Posterior vena cava (tissue), 2 donors: ENCODE measurements at regions not wholly inside any gene's neighbourhood (a gene's known extent, or its start where the extent isn't known, plus 50 kb on each side); places are given as distances from the start of the nearest gene placed in this dataset.

Source experiments
- DNase-seq: peaks from one replicate; pipeline ENCODE4 v3.0.0-alpha.2; 2020; ENCODE audit warnings: low spot score
- intact Hi-C, 2 donors: fragments of 100-400 bp; cut with DNase I; formaldehyde crosslinking; loops; one replicate each; pipeline versions ENCODE4 v1.14.1 to v1.14.2; 2022 to 2023
- donor health status: DM: yes; HTN: yes; CAD: no.
- donor health status: DM: yes; HTN: yes; CAD: no.

DNA sequence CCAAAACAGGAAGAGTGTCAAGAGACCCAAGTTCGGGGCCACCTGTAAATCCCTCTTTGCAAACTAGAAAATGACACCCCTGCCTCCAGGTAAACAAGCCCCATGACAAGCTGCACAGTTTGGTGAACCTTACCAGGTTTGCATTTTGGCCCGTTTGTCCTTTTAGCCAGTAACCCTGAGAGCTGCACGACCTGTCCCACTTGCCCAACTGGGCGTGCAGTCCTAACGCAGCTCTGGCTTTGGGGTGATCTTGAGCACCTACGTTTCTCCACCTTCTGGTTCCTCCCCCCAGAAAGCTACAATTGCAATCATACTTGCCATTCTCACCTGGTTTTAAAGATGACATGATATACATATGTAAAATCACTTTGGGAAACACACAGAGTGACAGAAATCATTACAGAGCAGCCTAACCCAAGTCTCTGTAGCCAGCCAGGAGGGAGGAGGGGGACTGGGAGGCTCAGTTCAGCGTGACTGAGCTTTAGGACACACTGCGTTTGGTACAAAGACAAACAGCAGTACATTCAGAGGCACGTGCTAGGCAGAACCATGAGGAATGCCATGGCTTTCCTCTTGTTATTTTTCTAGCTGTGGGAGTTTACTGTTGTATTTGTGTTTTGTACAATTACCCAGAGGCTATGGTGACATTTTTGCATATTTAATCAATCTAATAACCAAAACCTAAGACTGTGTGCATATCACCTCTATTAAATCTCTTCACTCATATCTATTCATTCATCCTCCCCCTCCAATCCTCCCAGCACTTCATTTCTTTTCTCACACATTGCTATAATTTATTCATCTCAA lies 304.0 kb downstream of the IRS1 start:
- intact Hi-C loops, result no loop called here
- no peak for DNase-seq

DNA sequence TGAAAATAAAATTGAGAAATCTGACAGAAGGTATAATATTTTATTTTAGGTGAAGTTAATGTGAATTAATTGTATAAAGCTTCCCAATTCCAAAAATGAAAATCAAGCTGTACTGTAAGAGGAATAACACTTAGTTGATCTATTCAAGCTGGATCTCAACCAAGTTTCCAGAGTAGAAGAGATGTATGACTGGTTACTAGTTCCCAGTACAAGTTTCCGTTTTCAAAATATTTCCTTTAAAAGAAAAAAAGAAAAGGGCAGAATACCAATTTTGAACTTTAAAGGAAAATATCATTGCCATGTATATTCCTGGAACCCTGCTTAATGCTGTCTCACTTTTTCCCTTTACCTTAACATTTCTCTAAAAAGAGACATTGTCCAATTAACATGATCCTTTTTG lies 308.5 kb downstream of the IRS1 start:
- intact Hi-C loops, result no loop called here
- no peak for DNase-seq

DNA sequence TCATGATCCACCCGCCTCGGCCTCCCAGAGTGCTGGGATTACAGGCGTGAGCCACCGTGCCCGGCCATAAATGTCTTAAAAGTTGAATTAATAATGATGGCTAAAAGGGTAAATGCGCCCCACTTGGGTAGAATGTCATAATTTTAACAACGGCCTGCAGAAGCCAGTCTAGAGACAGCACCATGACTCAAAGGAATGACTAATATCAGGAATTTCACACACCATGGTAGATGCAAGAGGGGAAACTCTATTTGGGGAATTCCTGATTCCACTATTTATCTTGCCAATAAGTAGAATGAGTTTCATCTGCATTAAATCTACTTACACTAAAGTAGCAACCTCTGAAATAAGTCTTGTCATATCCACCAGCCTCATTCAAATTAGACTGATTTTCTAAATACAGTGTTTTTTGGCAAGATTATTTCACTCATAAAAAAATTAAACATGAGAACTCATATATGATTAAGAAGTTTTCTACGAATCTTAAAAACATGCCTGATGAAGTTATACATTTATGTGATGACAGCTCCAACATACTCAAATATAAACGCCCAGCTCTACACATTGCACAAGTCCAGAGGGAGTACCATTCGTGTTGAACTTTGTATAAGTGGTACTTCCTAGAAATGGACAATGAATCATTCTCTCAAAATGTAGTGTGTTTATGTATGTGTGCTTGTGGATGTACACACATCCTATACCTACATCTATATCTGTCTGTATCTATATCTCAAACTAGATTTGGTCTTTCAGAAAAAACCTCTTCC lies 309.7 kb downstream of the IRS1 start:
- intact Hi-C loops, result no loop called here
- no peak for DNase-seq

DNA sequence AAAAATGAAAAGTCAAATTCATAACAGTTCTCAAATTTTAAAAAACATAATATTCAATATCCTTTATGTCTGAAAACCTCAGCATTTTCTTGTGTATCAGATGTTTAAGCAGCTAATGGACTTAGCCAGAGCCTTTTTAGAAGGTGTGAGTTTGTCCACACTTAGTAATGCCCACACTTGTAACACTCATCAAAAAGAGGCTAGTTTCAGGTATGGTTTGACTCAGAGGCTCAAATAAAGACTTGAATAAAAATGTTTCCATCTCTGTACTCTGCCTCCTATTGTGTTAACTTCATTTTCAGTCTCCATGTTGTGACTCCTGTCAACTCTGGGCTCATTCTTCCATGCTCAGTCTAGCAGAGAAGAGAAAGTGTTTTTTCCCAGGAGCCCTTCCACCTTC lies 311.6 kb downstream of the IRS1 start:
- no peak for DNase-seq
- intact Hi-C loops, result no loop called here

DNA sequence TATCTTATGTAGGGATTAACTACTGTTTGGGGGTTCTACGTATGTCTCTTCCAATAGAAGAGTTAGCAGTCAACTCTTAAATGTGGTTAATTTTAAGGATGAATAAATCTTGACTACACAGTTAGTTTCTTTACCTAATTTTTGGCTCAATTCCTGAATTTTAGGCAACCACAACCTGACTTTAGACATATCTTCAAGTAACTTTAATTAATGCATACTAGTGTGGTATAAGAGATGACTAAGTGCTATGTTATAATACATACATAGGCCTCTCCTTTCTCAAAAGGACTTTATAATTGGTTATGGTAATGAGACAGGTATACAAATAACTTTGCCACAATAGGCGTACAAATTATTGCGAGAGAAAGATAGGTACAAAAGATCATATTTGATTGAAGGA lies 312.0 kb downstream of the IRS1 start:
- intact Hi-C loops, result no loop called here
- DNase-seq, result no peak

DNA sequence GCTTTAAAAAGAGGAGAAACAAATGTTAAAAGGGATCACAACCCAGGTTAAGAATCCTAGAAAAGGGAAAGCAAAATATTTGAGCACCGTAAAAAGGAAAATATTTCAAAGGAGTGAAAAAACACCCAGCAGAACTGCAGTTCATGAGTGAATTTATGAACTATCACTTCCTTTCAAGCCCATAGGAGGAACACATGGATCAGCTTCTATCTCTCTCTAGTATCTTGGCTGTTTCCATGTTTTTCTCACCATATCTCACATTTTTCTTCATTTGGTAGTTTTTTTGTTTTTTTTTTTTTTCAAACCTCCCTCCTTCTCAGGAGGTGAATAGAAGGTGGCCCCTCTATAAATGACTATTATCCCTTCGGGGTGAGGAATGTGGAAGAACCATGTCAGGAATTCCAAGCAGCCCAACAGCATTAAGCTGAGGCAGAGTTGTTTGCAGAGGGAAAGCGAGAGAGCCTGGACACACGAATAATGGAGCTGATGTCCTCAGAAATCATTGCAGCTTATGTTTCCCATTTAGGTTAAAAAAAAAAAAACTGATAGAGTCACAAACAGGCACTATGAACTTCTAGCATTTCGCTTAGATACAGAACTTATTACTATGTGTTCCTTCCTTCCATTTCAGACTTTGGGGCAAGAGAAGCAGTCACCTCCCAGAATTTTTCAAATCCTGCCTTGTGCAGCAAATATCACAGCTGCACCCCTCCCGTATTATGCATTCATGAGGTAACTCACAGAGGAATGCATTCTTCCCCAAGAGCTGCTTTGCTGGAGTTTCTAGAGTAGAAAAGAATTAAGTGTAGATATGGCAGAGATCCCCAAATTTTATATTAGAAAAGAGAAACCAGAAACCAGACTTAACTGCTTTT lies 315.6 kb downstream of the IRS1 start:
- intact Hi-C loops, result no loop called here
- no peak for DNase-seq

DNA sequence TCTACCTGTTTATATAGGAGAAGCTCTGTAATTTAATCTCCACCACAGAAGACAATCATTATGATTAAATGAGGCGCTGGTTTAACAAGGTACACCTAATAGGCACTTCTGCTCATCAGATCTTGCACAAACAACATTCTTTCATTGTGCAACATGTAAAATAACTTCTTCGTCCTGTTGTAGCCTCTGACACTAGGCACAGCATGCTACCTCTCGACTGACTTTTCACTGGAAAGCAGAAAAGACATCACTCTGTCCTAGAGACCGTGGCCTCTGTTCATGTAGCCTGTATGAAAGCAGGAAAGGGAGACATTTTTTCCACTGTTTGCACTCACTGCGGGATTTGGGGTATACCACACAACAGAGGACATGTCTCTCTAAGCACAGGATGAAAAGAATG lies 316.5 kb downstream of the IRS1 start:
- intact Hi-C loops, result no loop called here
- no peak for DNase-seq

DNA sequence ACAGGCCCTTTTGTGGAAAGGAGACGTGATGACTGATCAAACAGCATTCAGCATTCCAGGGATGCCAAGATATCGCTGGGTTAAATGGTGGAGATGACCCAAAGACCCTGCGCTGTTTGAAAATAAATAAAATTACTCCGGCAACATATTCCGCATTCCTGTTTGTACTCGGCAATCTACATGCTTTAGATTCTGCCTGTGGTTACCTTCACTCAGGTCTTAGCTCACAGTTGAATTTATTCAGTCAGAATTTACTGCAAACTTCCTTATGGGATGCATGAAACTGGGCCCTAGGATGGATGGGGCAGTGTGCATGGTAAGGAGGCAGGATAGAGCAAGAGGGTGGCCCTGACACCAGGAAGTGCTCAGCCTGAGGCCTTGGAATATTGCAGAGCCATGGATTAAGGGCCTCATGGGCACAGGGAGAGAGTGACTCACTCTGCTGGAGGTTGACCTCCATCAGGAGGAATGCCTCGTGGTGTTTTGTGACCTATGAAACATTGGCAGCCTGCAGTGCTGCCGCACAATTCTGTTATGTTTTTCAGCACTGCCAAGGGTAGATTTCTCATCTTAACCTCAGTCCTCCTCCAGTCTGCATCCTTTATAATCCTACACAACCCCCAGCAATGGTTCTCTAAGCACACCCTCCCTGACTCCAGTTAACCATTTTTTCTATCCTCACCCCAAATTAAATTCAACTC lies 321.4 kb downstream of the IRS1 start:
- intact Hi-C loops, result no loop called here
- peak; percentile 80 for DNase-seq

DNA sequence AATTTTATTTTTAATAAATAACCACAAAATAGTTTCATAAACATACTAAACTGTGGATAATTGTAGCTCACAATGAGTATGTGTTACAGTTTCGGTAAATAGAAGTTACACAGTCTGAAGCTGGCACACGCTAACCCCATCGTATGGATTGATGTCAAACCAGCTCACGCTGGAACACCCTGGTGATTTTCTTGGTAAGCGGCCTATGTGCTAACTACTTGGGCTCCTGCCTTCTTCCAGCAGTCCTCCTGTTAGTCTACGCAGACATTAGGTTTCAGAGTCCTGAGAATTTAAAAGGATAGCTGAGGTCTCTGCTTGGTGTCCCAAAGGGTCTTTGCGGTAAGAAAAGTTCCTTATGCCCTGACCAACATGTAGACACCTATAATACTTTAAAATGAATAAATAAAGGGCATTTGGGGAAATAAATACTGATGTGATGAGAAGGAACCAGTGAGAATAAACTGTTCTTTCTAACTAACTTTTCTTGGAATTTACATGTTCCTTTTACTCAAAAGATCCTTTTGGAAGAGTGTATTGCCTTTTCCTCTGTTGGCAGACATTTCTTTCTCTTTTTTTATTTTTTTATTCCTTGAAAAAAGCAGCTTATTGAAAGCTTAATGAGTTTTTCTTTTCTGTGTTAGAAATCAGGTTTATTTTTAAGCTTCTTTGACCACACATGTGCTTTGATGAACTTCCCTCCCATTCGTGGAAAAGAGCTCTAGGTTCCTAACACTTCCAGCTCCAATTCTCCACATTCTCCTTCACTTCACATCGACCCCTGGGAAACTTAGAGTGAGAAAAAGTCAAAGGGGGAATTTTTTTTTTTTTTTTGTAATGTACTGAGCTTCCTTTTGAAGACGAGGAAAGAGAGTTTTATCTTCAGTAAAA lies 322.2 kb downstream of the IRS1 start:
- intact Hi-C loops, result no loop called here
- DNase-seq, result no peak

DNA sequence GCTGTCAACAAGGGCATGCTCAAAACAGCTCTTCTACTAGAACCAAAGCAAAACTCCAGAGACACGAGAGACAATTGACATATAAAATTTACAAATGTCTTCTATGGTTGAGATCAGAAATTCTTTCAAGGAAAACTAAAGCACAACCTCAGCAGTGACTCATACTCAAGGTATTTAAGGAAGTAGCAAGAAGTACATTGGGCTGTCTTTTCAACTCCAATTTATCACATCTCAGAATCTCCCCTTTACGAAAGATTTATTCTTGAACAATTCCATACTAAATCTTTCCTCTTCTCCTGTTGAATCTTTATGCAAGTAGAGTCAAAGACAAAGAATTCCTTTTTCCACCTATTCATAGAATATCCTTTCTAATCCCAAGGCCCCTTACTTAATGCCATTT lies 324.0 kb downstream of the IRS1 start:
- no peak for DNase-seq
- intact Hi-C loops, result no loop called here

DNA sequence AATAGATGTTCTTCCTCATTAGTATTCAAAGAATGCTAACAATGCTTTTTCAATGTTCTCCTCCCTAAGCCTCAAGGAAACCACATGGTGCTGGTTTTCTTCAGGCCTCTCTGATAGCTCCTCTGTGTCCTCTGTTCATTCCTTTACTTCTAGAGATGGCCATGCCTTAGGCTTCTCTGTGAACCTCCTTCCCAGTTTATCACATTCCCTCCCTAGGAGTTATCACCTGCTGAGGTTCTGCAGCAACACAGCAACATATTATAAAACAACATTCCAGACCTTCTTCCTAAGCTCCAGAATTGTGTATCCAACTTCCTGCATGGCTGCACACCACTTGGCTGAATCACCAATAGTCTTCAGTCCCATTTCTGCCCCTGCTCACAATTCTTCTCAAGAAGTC lies 325.5 kb downstream of the IRS1 start:
- DNase-seq, result no peak
- intact Hi-C loops, result no loop called here

DNA sequence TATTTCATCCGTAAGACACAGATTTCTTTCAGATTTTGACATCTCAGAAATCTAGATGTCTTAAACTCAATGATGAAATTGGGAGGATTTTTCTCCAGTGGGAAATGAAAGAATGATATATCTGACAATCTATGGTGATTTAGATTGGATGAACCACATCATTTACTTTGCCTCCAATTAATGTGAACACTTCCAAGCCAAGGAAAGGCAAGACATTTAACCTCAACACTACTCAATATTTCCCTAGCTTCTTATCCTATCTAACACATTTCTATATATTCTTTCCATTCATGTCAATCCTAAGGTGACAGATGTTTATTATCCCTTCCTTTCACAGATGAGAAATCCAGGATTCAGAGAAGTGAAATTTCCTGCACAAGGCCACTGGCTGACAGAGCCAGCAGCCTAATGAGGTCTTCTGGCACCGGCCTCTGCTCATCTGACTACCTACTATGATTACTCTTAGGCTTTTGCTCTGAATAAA lies 327.6 kb downstream of the IRS1 start:
- intact Hi-C loops, result no loop called here
- DNase-seq, result no peak

DNA sequence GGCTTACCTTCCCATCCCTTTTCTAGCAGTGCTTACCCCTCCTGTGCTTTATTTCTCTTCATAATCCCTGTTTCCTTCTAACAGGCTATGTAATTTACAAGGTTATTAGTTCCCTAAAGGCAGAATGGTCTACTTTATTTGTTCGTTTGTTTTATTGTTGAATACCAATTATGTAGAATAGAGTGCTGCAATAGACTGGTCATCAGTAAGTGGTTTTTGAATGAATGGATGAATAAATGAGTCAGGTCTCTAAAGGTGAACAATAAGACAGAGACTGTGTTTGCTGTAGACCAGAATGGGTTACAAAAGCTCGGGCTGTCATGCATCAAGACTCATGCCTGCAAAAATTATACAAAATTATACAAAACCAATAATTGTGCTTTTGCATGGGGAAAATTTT lies 332.0 kb downstream of the IRS1 start:
- DNase-seq, result no peak
- intact Hi-C loops, result no loop called here

DNA sequence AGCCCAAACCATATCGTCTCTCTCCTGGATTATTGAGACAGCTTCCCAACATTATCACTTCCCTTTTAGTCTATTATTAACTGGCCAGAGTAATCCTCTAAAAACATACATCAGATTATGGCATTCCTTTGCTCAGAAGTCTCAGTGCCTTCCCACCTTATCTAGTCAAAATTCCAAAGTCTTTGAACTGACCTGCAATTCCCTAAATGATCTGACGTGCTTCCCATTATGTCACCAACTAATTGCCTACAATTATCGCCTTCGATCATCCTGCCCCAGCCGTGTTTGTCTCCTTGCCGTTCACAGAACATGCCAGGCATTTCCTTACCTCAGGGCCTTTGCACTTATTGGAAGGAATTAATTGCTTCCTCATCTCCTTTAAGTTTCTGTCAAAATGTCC lies 332.4 kb downstream of the IRS1 start:
- DNase-seq, result no peak
- intact Hi-C loops, result no loop called here

DNA sequence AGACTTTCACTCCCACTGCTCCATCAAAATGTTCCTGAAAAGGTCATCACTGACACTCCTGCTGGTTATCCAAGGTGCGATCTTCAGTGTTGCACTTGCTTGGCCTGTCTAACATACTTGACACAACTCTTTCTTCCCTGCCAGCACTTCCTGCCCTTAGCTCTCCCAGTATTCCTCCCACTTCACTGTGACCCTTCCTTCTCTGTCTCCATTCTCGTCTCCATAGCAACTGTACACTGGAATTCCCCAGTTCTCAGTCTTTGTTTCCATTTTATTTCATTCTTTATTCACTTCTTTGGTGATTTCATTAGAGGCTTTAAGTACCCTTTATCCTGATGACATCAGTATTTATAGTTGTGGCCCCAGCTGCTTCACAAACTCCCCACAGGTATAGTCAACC lies 333.0 kb downstream of the IRS1 start:
- no peak for DNase-seq
- intact Hi-C loops, result no loop called here

DNA sequence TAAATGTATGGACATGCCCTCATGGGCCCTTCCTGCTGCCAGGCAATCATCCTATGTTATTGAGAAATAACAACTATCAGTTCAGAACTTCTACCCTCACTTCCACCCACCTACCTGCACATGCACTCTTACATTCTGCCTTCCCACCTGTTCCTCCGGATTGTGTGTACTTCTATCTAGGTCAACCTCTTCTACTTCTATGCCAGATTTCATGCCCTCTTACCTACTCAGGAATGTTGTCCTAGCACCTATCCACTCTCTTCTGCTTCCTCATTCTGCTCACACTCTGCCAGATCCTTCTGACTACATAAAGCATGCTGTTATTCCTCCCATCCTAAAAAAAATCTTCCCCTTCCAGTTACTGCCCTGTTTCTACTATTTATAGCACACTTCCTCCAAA lies 333.5 kb downstream of the IRS1 start:
- DNase-seq, result no peak
- intact Hi-C loops, result no loop called here

DNA sequence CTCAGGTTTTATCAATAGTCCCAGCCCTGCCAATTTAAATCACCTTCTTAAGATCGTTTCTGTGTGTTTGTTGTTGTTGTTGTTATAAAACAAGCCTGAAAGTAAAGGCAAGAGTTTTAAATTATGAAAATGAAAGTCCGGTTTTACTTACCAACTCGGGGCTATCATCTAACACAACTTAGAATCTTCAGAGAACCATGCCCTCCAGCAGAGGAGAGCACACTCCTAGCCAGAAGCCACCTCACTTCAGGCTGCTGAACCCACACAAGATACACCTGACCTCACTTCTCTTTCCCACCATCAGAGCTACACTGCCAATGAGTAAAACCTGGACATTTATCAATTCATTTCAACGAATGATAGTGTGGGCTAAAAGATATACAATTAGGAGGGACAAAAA lies 335.2 kb downstream of the IRS1 start:
- intact Hi-C loops, result no loop called here
- no peak for DNase-seq

DNA sequence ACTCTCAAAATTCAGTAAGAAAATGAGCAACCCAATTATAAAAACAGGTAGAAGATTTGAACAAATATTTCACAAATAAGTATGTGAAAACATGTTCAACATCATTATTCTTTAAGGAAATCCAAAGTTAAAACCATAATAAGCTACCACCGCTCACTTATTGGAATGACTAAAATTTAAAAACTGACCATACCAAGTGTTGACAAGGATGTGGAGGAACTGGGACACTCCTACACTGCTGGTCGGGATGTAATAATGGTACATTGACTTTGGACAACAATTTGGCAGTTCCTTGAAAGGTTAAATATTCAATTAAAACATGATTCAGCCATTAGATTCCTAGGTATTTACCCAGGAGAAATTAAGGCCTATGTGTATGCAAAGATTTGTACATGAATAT lies 336.5 kb downstream of the IRS1 start:
- intact Hi-C loops, result no loop called here
- no peak for DNase-seq
